ENCODE measurements at regions not wholly inside any gene's neighbourhood (a gene's known extent, or its start where the extent isn't known, plus 50 kb on each side); places are given as distances from the start of the nearest gene placed in this dataset.
A peak's percentile ranks its signal among the peaks of the same experiment; 100 is the strongest.

GRCh38 chr4:107155366-107155765, 119.3 kb upstream of the DKK2 start:
- Histone ChIP-seq H3F3A (ENCODE audit: control insufficient read depth, insufficient read depth) (no peaks in the 10 kb centered on the region), H3K79me2 (ENCODE audit: control insufficient read depth, low read length) (no peaks in the 10 kb centered on the region), H3K9me2 (replicated peaks; ENCODE audit: control insufficient read depth, low read length) (no peaks in the 10 kb centered on the region), H3K4me3 (ENCODE audit: low read length) (no peak overlapping the region), H4K20me1 (ENCODE audit: control insufficient read depth, insufficient read depth, low read depth, low read length) (no peaks in the 10 kb centered on the region), H3K4me2 (ENCODE audit: low read length) (no peak overlapping the region), H3K27me3 (ENCODE audit: control insufficient read depth, low read length) (no peaks in the 10 kb centered on the region), H3K4me1 (ENCODE audit: control insufficient read depth, low read length) (no peaks in the 10 kb centered on the region), H3K36me3 (ENCODE audit: control insufficient read depth, low read length) (no peaks in the 10 kb centered on the region), H3K9me3 (ENCODE audit: control insufficient read depth, insufficient read depth, low read length) (no peaks in the 10 kb centered on the region), H3K27ac (ENCODE audit: low read depth, low read length) (no peak overlapping the region)
- TF ChIP-seq CTCF (IDR thresholded peaks at IDR 0.05; ENCODE audit: low read depth, low read length, poor library complexity, severe bottlenecking) (no peak), EZH2phosphoT487 (IDR thresholded peaks at IDR 0.05; ENCODE audit: borderline replicate concordance, low read length) (no peak)

DNA sequence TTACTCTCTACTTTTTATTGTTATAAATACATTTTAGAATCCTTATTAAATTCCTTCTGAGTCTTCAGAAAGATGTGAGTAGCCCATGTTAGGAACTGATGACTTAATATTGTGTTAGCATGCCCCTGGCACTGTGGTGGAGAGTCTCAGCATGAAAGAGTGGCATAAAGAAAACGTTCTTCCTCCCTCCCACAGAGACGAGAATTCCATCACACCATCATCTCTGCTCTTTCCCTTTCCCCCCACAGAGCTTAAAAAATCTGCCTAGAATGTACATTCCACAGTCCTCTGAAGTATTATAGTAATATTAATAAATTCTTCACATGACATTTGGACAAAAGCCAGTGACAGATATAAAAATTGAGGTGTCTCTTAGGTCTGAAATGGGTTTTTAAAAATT, 117.8 kb upstream of the DKK2 start:
- Histone ChIP-seq H3K4me2 (ENCODE audit: low read length) (no peak overlapping the region), H3K4me3 (ENCODE audit: low read length) (no peak overlapping the region), H3K36me3 (ENCODE audit: control insufficient read depth, low read length) (no peaks in the 10 kb centered on the region), H3K4me1 (ENCODE audit: control insufficient read depth, low read length) (no peaks in the 10 kb centered on the region), H3K27ac (ENCODE audit: low read depth, low read length) (no peak overlapping the region), H3K27me3 (ENCODE audit: control insufficient read depth, low read length) (no peaks in the 10 kb centered on the region), H4K20me1 (ENCODE audit: control insufficient read depth, insufficient read depth, low read depth, low read length) (no peaks in the 10 kb centered on the region), H3K9me3 (ENCODE audit: control insufficient read depth, insufficient read depth, low read length) (no peaks in the 10 kb centered on the region), H3F3A (ENCODE audit: control insufficient read depth, insufficient read depth) (no peaks in the 10 kb centered on the region), H3K9me2 (replicated peaks; ENCODE audit: control insufficient read depth, low read length) (no peaks in the 10 kb centered on the region), H3K79me2 (ENCODE audit: control insufficient read depth, low read length) (no peaks in the 10 kb centered on the region)
- TF ChIP-seq CTCF (IDR thresholded peaks at IDR 0.05; ENCODE audit: low read depth, low read length, poor library complexity, severe bottlenecking) (no peak), EZH2phosphoT487 (IDR thresholded peaks at IDR 0.05; ENCODE audit: borderline replicate concordance, low read length) (no peak)

DNA sequence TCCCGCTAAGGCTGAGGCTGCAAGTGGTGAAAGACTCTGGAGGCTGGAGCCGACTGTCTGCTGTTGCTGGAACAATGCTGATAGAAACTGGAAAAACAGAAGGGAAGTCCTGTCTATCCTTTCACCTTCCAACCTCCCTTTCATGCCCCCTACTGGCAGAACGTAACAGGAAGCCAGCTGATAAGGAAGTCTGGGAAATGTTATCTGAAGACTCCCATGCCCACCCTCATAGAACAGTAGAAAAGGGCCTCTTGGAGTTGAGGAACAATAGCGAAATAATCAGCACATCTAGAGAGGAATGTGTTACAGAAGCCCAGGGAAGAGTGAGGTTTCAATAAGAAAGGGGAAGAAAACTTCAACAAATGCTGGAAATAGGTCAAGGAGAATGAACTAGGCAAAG, 117.1 kb upstream of the DKK2 start:
- no peaks in the 10 kb centered on the region for H3K9me3 ChIP-seq (ENCODE audit: control insufficient read depth, insufficient read depth, low read length)
- H3K79me2 ChIP-seq (ENCODE audit: control insufficient read depth, low read length) = no peaks in the 10 kb centered on the region
- H3K27me3 ChIP-seq (ENCODE audit: control insufficient read depth, low read length) = no peaks in the 10 kb centered on the region
- H3K4me2 ChIP-seq (ENCODE audit: low read length) = no peak overlapping the region
- H4K20me1 ChIP-seq (ENCODE audit: control insufficient read depth, insufficient read depth, low read depth, low read length) = no peaks in the 10 kb centered on the region
- H3K36me3 ChIP-seq (ENCODE audit: control insufficient read depth, low read length) = no peaks in the 10 kb centered on the region
- no peak for TF ChIP-seq EZH2phosphoT487 (IDR thresholded peaks at IDR 0.05; ENCODE audit: borderline replicate concordance, low read length)
- TF ChIP-seq CTCF (IDR thresholded peaks at IDR 0.05; ENCODE audit: low read depth, low read length, poor library complexity, severe bottlenecking) = peak; percentile 31
- no peak overlapping the region for H3K27ac ChIP-seq (ENCODE audit: low read depth, low read length)
- H3K9me2 ChIP-seq (replicated peaks; ENCODE audit: control insufficient read depth, low read length) = no peaks in the 10 kb centered on the region
- no peaks in the 10 kb centered on the region for H3F3A ChIP-seq (ENCODE audit: control insufficient read depth, insufficient read depth)
- H3K4me1 ChIP-seq (ENCODE audit: control insufficient read depth, low read length) = no peaks in the 10 kb centered on the region
- H3K4me3 ChIP-seq (ENCODE audit: low read length) = no peak overlapping the region

DNA sequence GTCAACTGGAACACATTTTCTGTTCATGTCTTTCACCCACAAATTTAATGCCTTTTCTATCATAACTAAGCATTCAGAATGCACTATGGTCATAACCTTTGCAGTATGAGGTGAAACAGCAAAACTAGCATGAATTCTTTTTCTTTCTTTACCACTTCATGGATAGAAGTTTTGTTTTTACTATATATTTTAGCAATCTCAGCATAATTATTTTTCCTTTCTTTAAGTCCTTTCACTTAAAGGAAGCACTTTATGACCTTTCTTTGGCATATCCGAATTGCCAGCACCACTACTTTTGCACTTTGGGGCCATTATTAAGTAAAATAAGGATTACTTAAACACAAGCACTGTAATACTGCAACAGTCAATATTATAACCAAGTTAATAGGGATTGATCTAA, 115.1 kb upstream of the DKK2 start:
- H3K4me1 ChIP-seq (ENCODE audit: control insufficient read depth, low read length) = no peaks in the 10 kb centered on the region
- H3F3A ChIP-seq (ENCODE audit: control insufficient read depth, insufficient read depth) = no peaks in the 10 kb centered on the region
- H3K79me2 ChIP-seq (ENCODE audit: control insufficient read depth, low read length) = no peaks in the 10 kb centered on the region
- H3K27me3 ChIP-seq (ENCODE audit: control insufficient read depth, low read length) = no peaks in the 10 kb centered on the region
- H3K4me2 ChIP-seq (ENCODE audit: low read length) = no peak overlapping the region
- TF ChIP-seq EZH2phosphoT487 (IDR thresholded peaks at IDR 0.05; ENCODE audit: borderline replicate concordance, low read length) (no peak), CTCF (IDR thresholded peaks at IDR 0.05; ENCODE audit: low read depth, low read length, poor library complexity, severe bottlenecking) (no peak)
- H3K36me3 ChIP-seq (ENCODE audit: control insufficient read depth, low read length) = no peaks in the 10 kb centered on the region
- H3K9me3 ChIP-seq (ENCODE audit: control insufficient read depth, insufficient read depth, low read length) = no peaks in the 10 kb centered on the region
- no peaks in the 10 kb centered on the region for H3K9me2 ChIP-seq (replicated peaks; ENCODE audit: control insufficient read depth, low read length)
- H3K27ac ChIP-seq (ENCODE audit: low read depth, low read length) = no peak overlapping the region
- H4K20me1 ChIP-seq (ENCODE audit: control insufficient read depth, insufficient read depth, low read depth, low read length) = no peaks in the 10 kb centered on the region
- no peak overlapping the region for H3K4me3 ChIP-seq (ENCODE audit: low read length)

All from DOHH2 (cell line).